ENCODE measurements at regions not wholly inside any gene's neighbourhood (a gene's known extent, or its start where the extent isn't known, plus 50 kb on each side); places are given as distances from the start of the nearest gene placed in this dataset.
A peak's percentile ranks its signal among the peaks of the same experiment; 100 is the strongest.

GRCh38 chr6:167568407-167569024 is 243.6 kb downstream of the TTLL2 start:
- no peak for DNase-seq

- no peak for DNase-seq
Observed at GRCh38 chr6:167569041-167569805, 244.3 kb downstream of the TTLL2 start.

- no peak for DNase-seq
Observed at GRCh38 chr6:167569879-167570278, 245.0 kb downstream of the TTLL2 start.

GRCh38 chr6:167570460-167571400 is 245.8 kb downstream of the TTLL2 start:
- DNase-seq: no peak

GRCh38 chr6:167571550-167571949 is 246.7 kb downstream of the TTLL2 start:
- DNase-seq: no peak

- no peak for DNase-seq
Observed at GRCh38 chr6:167572106-167572505, 247.2 kb downstream of the TTLL2 start.

- DNase-seq: no peak
Observed at GRCh38 chr6:167572841-167573271, 248.0 kb downstream of the TTLL2 start.

- no peak for DNase-seq
Observed at GRCh38 chr6:167573461-167574215, 248.8 kb downstream of the TTLL2 start.

GRCh38 chr6:167574431-167575151 is 249.7 kb downstream of the TTLL2 start:
- DNase-seq: no peak

- DNase-seq: no peak
Observed at GRCh38 chr6:167575158-167575696, 250.3 kb downstream of the TTLL2 start.

GRCh38 chr6:167576050-167576741 is 250.5 kb upstream of the AFDN start:
- no peak for DNase-seq

- DNase-seq: no peak
Observed at GRCh38 chr6:167576828-167577503, 249.7 kb upstream of the AFDN start.

GRCh38 chr6:167577891-167578361 is 248.8 kb upstream of the AFDN start:
- no peak for DNase-seq

- no peak for DNase-seq
Observed at GRCh38 chr6:167578371-167578901, 248.3 kb upstream of the AFDN start.

- no peak for DNase-seq
Observed at GRCh38 chr6:167579806-167580618, 246.7 kb upstream of the AFDN start.

GRCh38 chr6:167580619-167580911 is 246.1 kb upstream of the AFDN start:
- peak; percentile 91 for DNase-seq

- no peak for DNase-seq
Observed at GRCh38 chr6:167581637-167582036, 245.1 kb upstream of the AFDN start.

GRCh38 chr6:167583412-167583811 is 243.3 kb upstream of the AFDN start:
- DNase-seq: no peak

- DNase-seq: no peak
Observed at GRCh38 chr6:167588181-167588919, 238.4 kb upstream of the AFDN start.
